HG03095 (cell line): ENCODE measurements at regions not wholly inside any gene's neighbourhood (a gene's known extent, or its start where the extent isn't known, plus 50 kb on each side); places are given as distances from the start of the nearest gene placed in this dataset.

Experiments
- ATAC-seq: cut with Tn5 transposase; IDR thresholded peaks from one replicate; pipeline ENCODE4 v1.9.1; 2021; ENCODE audit warnings: moderate library complexity; ENCODE audit not compliant: unreplicated experiment

DNA sequence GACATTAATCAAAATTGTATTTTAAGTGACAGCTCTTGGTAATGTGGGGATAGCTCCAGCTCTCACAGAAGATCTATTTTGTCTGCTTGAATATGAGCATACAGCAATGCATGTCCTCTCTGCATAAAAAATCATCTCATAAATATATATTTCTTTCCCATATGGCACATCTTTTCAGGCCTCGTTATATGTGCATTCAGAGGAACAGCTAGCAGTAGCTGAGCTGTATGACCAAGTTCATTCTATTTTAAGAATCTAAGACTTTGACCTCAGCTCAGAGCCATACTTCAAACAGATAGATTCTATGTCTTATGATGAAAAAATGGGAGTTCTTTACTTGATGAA, 487.2 kb downstream of the ARHGEF28 start:
- no peak for ATAC-seq

GRCh38 chr5:74112372-74113195, 486.6 kb downstream of the ARHGEF28 start:
- ATAC-seq, result no peak

- no peak for ATAC-seq
Observed at GRCh38 chr5:74111764-74112163, 485.8 kb downstream of the ARHGEF28 start.

GRCh38 chr5:74109344-74109743, 483.3 kb downstream of the ARHGEF28 start:
- no peak for ATAC-seq

GRCh38 chr5:74107899-74108298, 481.9 kb downstream of the ARHGEF28 start:
- ATAC-seq, result no peak

DNA sequence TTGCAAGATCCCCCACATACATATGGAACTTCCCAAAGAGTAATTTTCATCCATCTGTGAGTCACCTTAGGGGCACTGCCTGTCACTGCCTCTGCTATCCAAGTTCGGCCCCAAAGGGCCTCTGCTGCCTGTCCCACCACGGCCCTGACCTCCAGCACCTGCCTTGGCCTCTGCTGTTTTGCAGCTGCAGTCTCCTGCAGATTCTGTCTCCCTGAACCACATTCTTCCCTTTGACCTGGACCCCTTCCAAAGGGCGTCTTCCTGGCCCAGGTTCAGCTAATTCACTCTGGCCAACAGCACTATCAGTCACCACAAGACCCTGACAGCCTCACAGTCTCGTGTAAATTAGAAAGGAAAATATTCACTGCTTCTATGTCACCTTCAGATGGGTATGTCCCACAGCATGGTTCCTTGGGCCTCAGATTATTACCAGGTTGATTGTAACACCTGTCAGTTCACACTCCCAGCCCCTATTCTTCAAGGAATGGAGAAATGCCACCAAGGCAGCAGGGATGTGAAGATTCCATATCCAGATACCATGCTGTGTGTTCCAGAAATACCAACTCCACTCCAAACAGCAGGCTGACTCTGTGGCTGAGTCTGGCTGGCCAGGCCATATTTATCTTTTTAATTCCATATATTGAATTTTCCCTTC, 479.3 kb downstream of the ARHGEF28 start:
- no peak for ATAC-seq

GRCh38 chr5:74103131-74104023, 477.4 kb downstream of the ARHGEF28 start:
- ATAC-seq, result no peak

DNA sequence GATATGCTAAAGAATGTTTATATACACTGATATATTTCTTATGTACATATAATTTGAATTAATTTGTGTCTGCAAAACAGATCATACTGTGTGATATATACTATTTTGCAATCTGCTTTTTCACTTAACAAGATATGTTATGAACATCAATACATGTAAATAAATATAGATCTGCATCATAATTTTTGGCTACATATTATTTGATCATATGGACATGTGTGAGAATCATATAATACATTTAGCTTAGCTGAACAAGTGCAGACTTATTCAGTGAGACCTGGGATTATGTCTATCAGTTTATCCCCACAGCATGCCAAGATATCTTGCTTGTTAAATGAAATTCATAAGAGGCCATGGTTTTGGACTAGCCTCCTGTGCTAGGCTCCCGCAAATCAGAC, 474.3 kb downstream of the ARHGEF28 start:
- ATAC-seq, result no peak

GRCh38 chr5:74099538-74100267, 473.7 kb downstream of the ARHGEF28 start:
- no peak for ATAC-seq

DNA sequence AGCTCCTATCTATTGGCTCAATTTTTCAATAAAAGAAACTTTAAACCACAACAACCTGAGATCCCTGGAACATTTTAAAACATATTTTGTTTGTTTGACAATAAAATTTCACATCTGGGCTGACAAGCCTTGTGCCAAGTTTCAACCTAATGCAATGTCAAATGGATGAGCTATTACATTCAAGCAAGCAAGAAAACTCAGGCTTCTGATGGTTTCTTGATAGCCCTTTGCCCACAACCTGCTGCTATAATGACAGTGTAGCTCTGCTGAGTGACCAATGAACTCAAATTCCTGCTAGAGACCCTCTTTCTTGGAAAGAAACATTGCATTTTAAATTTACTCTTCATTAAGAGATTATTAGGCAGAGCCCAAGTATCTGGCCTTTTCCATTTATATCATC, 472.9 kb downstream of the ARHGEF28 start:
- no peak for ATAC-seq

GRCh38 chr5:74098456-74098855, 472.5 kb downstream of the ARHGEF28 start:
- ATAC-seq, result no peak

GRCh38 chr5:74096325-74096724, 470.3 kb downstream of the ARHGEF28 start:
- no peak for ATAC-seq

DNA sequence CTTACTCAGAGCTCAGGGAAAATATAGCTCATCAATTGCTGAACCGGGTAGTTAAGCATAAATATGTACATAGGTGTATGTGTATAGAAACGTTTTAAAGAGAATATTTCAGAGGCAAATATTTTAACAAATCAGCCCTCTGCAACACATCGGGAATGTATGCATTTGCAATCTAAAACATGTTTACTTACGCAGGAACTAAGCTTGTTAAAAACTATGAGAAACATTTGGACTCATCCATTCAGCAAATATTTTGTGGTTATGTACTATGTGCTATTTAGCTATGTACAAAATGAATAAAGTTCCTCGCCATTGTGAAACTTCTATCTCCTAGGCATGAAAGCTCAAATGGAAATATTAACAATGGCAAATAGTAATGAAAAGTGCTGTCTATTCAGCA, 469.9 kb downstream of the ARHGEF28 start:
- no peak for ATAC-seq

DNA sequence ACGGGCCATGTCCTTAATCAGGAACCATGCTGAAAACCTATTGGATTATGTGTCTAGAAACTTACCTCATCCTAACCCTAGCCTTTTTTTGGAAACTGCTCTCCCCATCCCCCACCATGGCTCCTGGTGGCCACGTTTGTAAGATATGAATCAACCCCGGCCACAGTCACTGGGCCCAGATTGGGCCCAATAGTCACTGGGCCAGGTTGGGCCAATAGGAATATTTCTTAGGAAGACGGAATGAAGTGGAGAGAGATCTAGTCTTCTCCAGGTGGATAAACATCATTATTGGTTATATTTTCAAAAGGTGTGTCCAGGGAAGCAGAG, 468.7 kb downstream of the ARHGEF28 start:
- ATAC-seq, result no peak

GRCh38 chr5:74094096-74094781, 468.2 kb downstream of the ARHGEF28 start:
- ATAC-seq, result no peak

GRCh38 chr5:74093561-74093960, 467.6 kb downstream of the ARHGEF28 start:
- ATAC-seq, result no peak

- no peak for ATAC-seq
Observed at GRCh38 chr5:74092766-74093165, 466.8 kb downstream of the ARHGEF28 start.

DNA sequence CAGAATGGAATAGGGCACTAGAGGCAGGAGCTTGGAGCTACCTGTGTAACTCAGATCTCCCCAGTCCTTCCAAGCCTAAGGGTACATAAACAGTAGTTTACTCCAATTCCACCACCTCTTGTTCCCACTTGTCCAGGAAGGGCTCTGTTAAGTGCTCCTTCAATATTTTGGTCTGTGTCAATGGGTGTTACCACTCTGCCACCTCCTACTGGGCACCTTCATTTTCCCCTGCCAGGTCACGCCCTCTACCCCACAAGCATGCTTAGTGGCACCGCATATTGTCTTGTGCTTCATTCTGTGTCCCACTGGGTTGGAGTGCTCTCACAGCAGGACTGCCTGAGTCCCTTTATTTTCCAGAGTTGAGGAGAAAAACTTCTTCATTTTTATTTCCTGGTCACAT, 459.8 kb downstream of the ARHGEF28 start:
- ATAC-seq, result no peak

GRCh38 chr5:74085186-74085585, 459.2 kb downstream of the ARHGEF28 start:
- ATAC-seq, result no peak

DNA sequence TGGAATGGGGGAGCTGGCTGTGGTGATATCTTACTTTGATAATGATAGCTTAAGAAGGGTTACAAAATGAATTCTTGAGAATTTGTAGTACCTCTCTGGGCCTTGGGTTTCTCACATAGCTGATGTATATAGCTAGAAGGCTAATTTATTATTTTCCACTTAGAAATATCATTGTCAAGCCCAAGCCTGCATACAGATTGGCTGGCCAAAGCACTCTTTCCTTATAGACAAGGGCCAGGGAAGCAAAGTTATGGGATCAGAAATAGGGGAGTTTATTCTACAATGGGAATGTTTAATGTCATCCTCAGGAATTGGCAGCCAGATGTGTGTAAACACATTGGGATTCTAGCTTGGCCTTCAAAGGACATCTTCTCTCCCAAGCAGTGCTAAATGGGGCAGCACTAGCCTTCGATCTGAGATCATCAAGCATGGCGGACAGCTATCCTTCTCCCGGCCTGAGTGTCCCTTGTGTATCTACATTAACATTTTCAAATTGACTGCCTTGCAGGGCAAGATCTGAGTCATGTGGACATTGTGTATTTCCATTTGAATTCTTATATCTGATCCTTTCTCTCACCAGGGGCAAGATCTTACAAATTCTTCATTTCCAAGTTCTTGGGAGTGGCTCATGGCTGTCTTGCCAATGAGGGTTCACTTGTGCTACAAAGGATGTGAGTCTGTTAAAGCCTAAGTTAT, 457.2 kb downstream of the ARHGEF28 start:
- ATAC-seq, result no peak
